H1 (cell line): ENCODE measurements at regions not wholly inside any gene's neighbourhood (a gene's known extent, or its start where the extent isn't known, plus 50 kb on each side); places are given as distances from the start of the nearest gene placed in this dataset.

Experiments
- CTCF ChIA-PET: fragments of 300-600 bp; sonication (Branson Sonifier 250); formaldehyde crosslinking; loops from one replicate; lab custom pipeline; 2021; ENCODE audit not compliant: partially characterized antibody; lab: Charles Lee
- POLR2A ChIA-PET: fragments of 300-600 bp; sonication (Branson Sonifier 250); formaldehyde crosslinking; loops from one replicate; lab custom pipeline; 2021; ENCODE audit warnings: inconsistent platforms; ENCODE audit not compliant: partially characterized antibody; lab: Charles Lee
- DNase-seq, 2 experiments: peaks; one replicate each; pipeline versions ENCODE4 v3.0.0 to v3.0.0-alpha.2; 2010 to 2022; ENCODE audit warnings: low spot score in 2 of 2, low read depth in 1 of 2, mixed read lengths in 1 of 2
- FAIRE-seq: peaks from 2 replicates; lab custom pipeline; 2011; peaks lifted over from hg19 to GRCh38; lab: Jason Lieb, UNC
- H2AFZ ChIP-seq: 2 replicates; pipeline ENCODE4 v1.8.1; 2012; ENCODE audit warnings: low read length, inconsistent platforms
- H2AK5ac ChIP-seq: 2 replicates; pipeline ENCODE4 v1.6.1; 2013; ENCODE audit warnings: low read depth, low read length
- H2BK120ac ChIP-seq: replicated peaks from 2 replicates; pipeline ENCODE3; 2013; ENCODE audit warnings: low read depth, low read length, inconsistent platforms
- H2BK12ac ChIP-seq: 2 replicates; pipeline ENCODE4 v1.6.1; 2013; ENCODE audit warnings: low read depth, low read length
- H2BK15ac ChIP-seq: 2 replicates; pipeline ENCODE4 v1.6.1; 2013; ENCODE audit warnings: low read length
- H2BK20ac ChIP-seq: 2 replicates; pipeline ENCODE4 v1.6.1; 2013; ENCODE audit warnings: low read length
- H2BK5ac ChIP-seq: 2 replicates; pipeline ENCODE4 v1.6.1; 2013; ENCODE audit warnings: low read depth, low read length
- H3K14ac ChIP-seq: 2 replicates; pipeline ENCODE4 v1.6.1; 2013; ENCODE audit warnings: inconsistent platforms; ENCODE audit not compliant: insufficient read length
- H3K18ac ChIP-seq: 2 replicates; pipeline ENCODE4 v1.6.1; 2013; ENCODE audit warnings: low read length; ENCODE audit errors: extremely low read depth
- H3K23ac ChIP-seq: 2 replicates; pipeline ENCODE4 v1.6.1; 2013; ENCODE audit warnings: inconsistent platforms; ENCODE audit not compliant: insufficient read length
- H3K23me2 ChIP-seq: 2 replicates; pipeline ENCODE4 v1.6.1; 2013; ENCODE audit warnings: low read depth, low read length
- H3K27ac ChIP-seq: 2 replicates; pipeline ENCODE4 v1.6.1; 2011; ENCODE audit warnings: low read depth, low read length, inconsistent platforms
- H3K27me3 ChIP-seq, 4 experiments: replicated peaks in 1 of 4; 1 replicate in 1 of 4; 2 replicates in 3 of 4; pipeline versions ENCODE4 v1.6.1 to v1.8.1; 2011 to 2013; ENCODE audit warnings: low read length in 3 of 4, mild to moderate bottlenecking in 3 of 4, inconsistent platforms in 2 of 4, mixed read lengths in 2 of 4, moderate library complexity in 1 of 4; ENCODE audit not compliant: control insufficient read depth in 3 of 4, insufficient read depth in 3 of 4; ENCODE audit errors: extremely low read depth in 1 of 4
- H3K36me3 ChIP-seq, 4 experiments: 2 replicates each; pipeline versions ENCODE4 v1.6.1 to v1.8.1; 2011 to 2013; ENCODE audit warnings: mild to moderate bottlenecking in 4 of 4, low read length in 3 of 4, moderate library complexity in 2 of 4, control low read depth in 1 of 4, inconsistent platforms in 1 of 4; ENCODE audit not compliant: insufficient read depth in 4 of 4, control insufficient read depth in 2 of 4
- H3K4ac ChIP-seq: replicated peaks from 2 replicates; pipeline ENCODE3; 2013; ENCODE audit warnings: low read length, low read depth, mixed read lengths, inconsistent platforms; ENCODE audit not compliant: insufficient read length
- H3K4me1 ChIP-seq, 4 experiments: replicated peaks in 1 of 4; 1 replicate in 1 of 4; 2 replicates in 3 of 4; pipeline versions ENCODE4 v1.6.1 to v1.8.1; 2011 to 2013; ENCODE audit warnings: low read length in 3 of 4, inconsistent platforms in 2 of 4, mixed read lengths in 1 of 4; ENCODE audit not compliant: insufficient read depth in 4 of 4, control insufficient read depth in 3 of 4
- H3K4me2 ChIP-seq, 2 experiments: 2 replicates each; pipeline versions ENCODE4 v1.6.1 to v1.8.1; 2011 to 2013; ENCODE audit warnings: low read depth in 2 of 2, low read length in 2 of 2, control low read depth in 1 of 2, inconsistent platforms in 1 of 2, mild to moderate bottlenecking in 1 of 2; ENCODE audit not compliant: insufficient read depth in 1 of 2
- H3K4me3 ChIP-seq, 4 experiments: fragments of 200-600, 300-600 bp in 1 of 4; sonication (generic), shearing (Covaris generic), sonication (Bioruptor Twin) in 1 of 4; 2 replicates each; pipeline versions ENCODE4 v1.5.1 to v1.8.1; 2011 to 2016; ENCODE audit warnings: low read length in 4 of 4, low read depth in 3 of 4, control low read depth in 2 of 4, inconsistent platforms in 2 of 4, mild to moderate bottlenecking in 2 of 4, mixed read lengths in 1 of 4, moderate library complexity in 1 of 4; ENCODE audit not compliant: insufficient read depth in 2 of 4; ENCODE audit errors: extremely low read depth in 1 of 4
- H3K56ac ChIP-seq: replicated peaks from 2 replicates; pipeline ENCODE3; 2013; ENCODE audit warnings: low read depth, mild to moderate bottlenecking, mixed read lengths, low read length, inconsistent platforms; ENCODE audit not compliant: insufficient read length
- H3K79me1 ChIP-seq: 2 replicates; pipeline ENCODE4 v1.6.1; 2013; ENCODE audit warnings: low read depth, low read length, control low read depth
- H3K79me2 ChIP-seq, 2 experiments: 2 replicates each; pipeline versions ENCODE4 v1.6.1 to v1.8.1; 2012 to 2013; ENCODE audit warnings: low read length in 2 of 2, mild to moderate bottlenecking in 2 of 2, inconsistent platforms in 1 of 2; ENCODE audit not compliant: insufficient read depth in 2 of 2, control insufficient read depth in 1 of 2
- H3K9ac ChIP-seq, 4 experiments: replicated peaks in 1 of 4; 1 replicate in 1 of 4; 2 replicates in 3 of 4; pipeline versions ENCODE4 v1.6.1 to v1.8.1; 2011 to 2013; ENCODE audit warnings: low read depth in 3 of 4, low read length in 3 of 4, control low read depth in 2 of 4, mild to moderate bottlenecking in 2 of 4, moderate library complexity in 2 of 4, inconsistent platforms in 1 of 4; ENCODE audit errors: extremely low read depth in 1 of 4
- H3K9me3 ChIP-seq, 2 experiments: 2 replicates each; pipeline versions ENCODE4 v1.6.1 to v1.8.1; 2012 to 2013; ENCODE audit warnings: mild to moderate bottlenecking in 2 of 2, moderate library complexity in 2 of 2, control low read depth in 1 of 2, inconsistent platforms in 1 of 2, low read depth in 1 of 2, low read length in 1 of 2, mixed read lengths in 1 of 2; ENCODE audit not compliant: insufficient read depth in 2 of 2
- H4K20me1 ChIP-seq, 2 experiments: replicated peaks in 1 of 2; 2 replicates each; pipeline versions ENCODE3 to v1.8.1; 2011 to 2013; ENCODE audit warnings: inconsistent platforms in 2 of 2, low read length in 2 of 2, mild to moderate bottlenecking in 1 of 2; ENCODE audit not compliant: insufficient read depth in 2 of 2, control insufficient read depth in 1 of 2
- H4K5ac ChIP-seq: 2 replicates; pipeline ENCODE4 v1.6.1; 2013; ENCODE audit warnings: low read length, low read depth, mixed read lengths, inconsistent platforms; ENCODE audit not compliant: insufficient read length
- H4K8ac ChIP-seq: 2 replicates; pipeline ENCODE4 v1.8.0; 2013; ENCODE audit warnings: mild to moderate bottlenecking, moderate library complexity, low read length, inconsistent platforms; ENCODE audit not compliant: insufficient read depth; ENCODE audit errors: extremely low read depth
- H4K91ac ChIP-seq: replicated peaks from 2 replicates; pipeline ENCODE3; 2013; ENCODE audit warnings: low read length, mixed read lengths, inconsistent platforms; ENCODE audit not compliant: insufficient read length
- ASH2L ChIP-seq: fragments of 200-600, 300-600 bp; sonication (generic); IDR thresholded peaks from one replicate; pipeline ENCODE4 v1.7.1; 2017; ENCODE audit warnings: low read length
- ATF3 ChIP-seq: IDR thresholded peaks from 2 replicates; pipeline ENCODE4 v1.6.1; 2011; ENCODE audit warnings: low read depth, mild to moderate bottlenecking, low read length; ENCODE audit not compliant: insufficient read depth
- GABPA ChIP-seq: IDR thresholded peaks from 2 replicates; pipeline ENCODE4 v1.6.1; 2011; ENCODE audit warnings: mild to moderate bottlenecking, low read length, moderate library complexity, borderline replicate concordance; ENCODE audit not compliant: insufficient read depth
- NANOG ChIP-seq: IDR thresholded peaks from 2 replicates; pipeline ENCODE4 v1.6.1; 2011; ENCODE audit warnings: low read length, low read depth, mild to moderate bottlenecking, inconsistent platforms; ENCODE audit not compliant: insufficient read depth, poor library complexity, severe bottlenecking
- POU5F1 ChIP-seq: IDR thresholded peaks from 2 replicates; pipeline ENCODE4 v1.6.1; 2011; ENCODE audit warnings: low read depth, mild to moderate bottlenecking, low read length, moderate library complexity
- RBBP5 ChIP-seq: IDR thresholded peaks from 2 replicates; pipeline ENCODE4 v1.7.1; 2012; ENCODE audit warnings: low read depth, mild to moderate bottlenecking, inconsistent platforms, low read length, moderate library complexity, borderline replicate concordance
- RXRA ChIP-seq: IDR thresholded peaks from 2 replicates; pipeline ENCODE4 v1.6.1; 2011; ENCODE audit warnings: low read depth, mild to moderate bottlenecking, low read length, moderate library complexity; ENCODE audit not compliant: insufficient read depth
- SAP30 ChIP-seq: fragments of 300-600 bp; sonication (generic); IDR thresholded peaks from 2 replicates; pipeline ENCODE4 v1.7.1; 2012; ENCODE audit warnings: low read length, moderate library complexity, mild to moderate bottlenecking, inconsistent platforms; ENCODE audit not compliant: insufficient read depth, insufficient replicate concordance
- YY1 ChIP-seq: IDR thresholded peaks from 2 replicates; pipeline ENCODE4 v1.6.1; 2011; ENCODE audit warnings: low read depth, mild to moderate bottlenecking, low read length
- ZNF274 ChIP-seq: IDR thresholded peaks from 2 replicates; pipeline ENCODE4 v1.7.0; 2012; ENCODE audit warnings: low read length, borderline replicate concordance; ENCODE audit errors: extremely low read depth
- WGBS, 2 experiments: shearing (Covaris generic) in 1 of 2; methylation state at CpG; one replicate each; pipeline versions ENCODE4 v1.1.6 to v1.1.7; 2013 to 2015; ENCODE audit warnings: low lambda C conversion rate in 2 of 2, mixed read lengths in 2 of 2, inconsistent platforms in 1 of 2, low coverage in 1 of 2, missing lambda C conversion rate in 1 of 2; ENCODE audit not compliant: insufficient replicate concordance in 2 of 2, insufficient coverage in 1 of 2, insufficient read length in 1 of 2; ENCODE audit errors: extremely low coverage in 1 of 2, missing lambda C conversion rate in 1 of 2; 5-methylcytosine and 5-hydroxymethylcytosine counted together

- no peaks in the 10 kb centered on the region for H3K79me2 ChIP-seq
- no peak overlapping the region for H2BK12ac ChIP-seq
- H3K9ac ChIP-seq: no peak overlapping the region
- no peak overlapping the region for H2BK15ac ChIP-seq
- H3K4me2 ChIP-seq: no peak overlapping the region
- H3K27ac ChIP-seq: no peak overlapping the region
- H3K79me1 ChIP-seq: no peaks in the 10 kb centered on the region
- H2AK5ac ChIP-seq: no peak overlapping the region
- no peaks in the 10 kb centered on the region; the same call in 1 of the 2 replicates for H3K23me2 ChIP-seq
- no peaks in the 10 kb centered on the region for H3K27me3 ChIP-seq
- ChIA-PET POLR2A (no interaction called here), CTCF (interaction anchor here (1.7 kb wide), 1 partner anchor 8 kb away, joined by 5 read pairs; no protein-coding TSS in a partner anchor)
- no peak for TF ChIP-seq ASH2L
- TF ChIP-seq RBBP5: no peak
- no peak for TF ChIP-seq GABPA
- TF ChIP-seq NANOG: no peak
- no peak for TF ChIP-seq ZNF274
- TF ChIP-seq RXRA: no peak
- TF ChIP-seq YY1: no peak
- no peak for TF ChIP-seq POU5F1
- no peak for TF ChIP-seq ATF3
- TF ChIP-seq SAP30: no peak
- 88% methylated on average over 7 of the region's 8 CpGs; no CpG with 5 or more reads in 1 of the 2 experiments for WGBS, 2 experiments
- no peak overlapping the region for H2BK20ac ChIP-seq
- no peaks in the 10 kb centered on the region for H3K36me3 ChIP-seq
- no peak overlapping the region for H4K8ac ChIP-seq
- no peaks in the 10 kb centered on the region for H4K20me1 ChIP-seq
- no peak overlapping the region for H4K91ac ChIP-seq
- H2BK120ac ChIP-seq: no peak overlapping the region
- H3K14ac ChIP-seq: no peak overlapping the region
- FAIRE-seq (no peak), DNase-seq (no peak)
- no peak overlapping the region for H3K56ac ChIP-seq
- H3K23ac ChIP-seq: no peak overlapping the region
- H3K4ac ChIP-seq: no peak overlapping the region
- H3K9me3 ChIP-seq: no peaks in the 10 kb centered on the region
- H3K4me1 ChIP-seq: 0 out of 7 replicates have a peak, but pooled peaks cover 0 to 3% (median 0%) of the 10 kb centered on the region in 4 experiments
- no peak overlapping the region for H2BK5ac ChIP-seq
- no peak overlapping the region for H4K5ac ChIP-seq
- H3K4me3 ChIP-seq: no peak overlapping the region
- no peak overlapping the region for H3K18ac ChIP-seq
- H2AFZ ChIP-seq: no peak overlapping the region
Observed at GRCh38 chr6:164756723-164757122, 552.7 kb downstream of the C6orf118 start.
